C4-2B (cell line): ENCODE measurements at regions not wholly inside any gene's neighbourhood (a gene's known extent, or its start where the extent isn't known, plus 50 kb on each side); places are given as distances from the start of the nearest gene placed in this dataset.

ENCODE experiments used
- CTCF ChIP-seq: fragments of 450-650 bp; conservative IDR thresholded peaks from 2 replicates; pipeline ENCODE4 v1.5.1; 2017; ENCODE audit warnings: mild to moderate bottlenecking
- ZFX ChIP-seq: fragments of 450-650 bp; IDR thresholded peaks from 2 replicates; pipeline ENCODE4 v1.6.1; 2017

GRCh38 chr4:186910385-186910784, 186.7 kb upstream of the FAT1 start:
- TF ChIP-seq CTCF (no peak), ZFX (no peak)
